ENCODE measurements at regions not wholly inside any gene's neighbourhood (a gene's known extent, or its start where the extent isn't known, plus 50 kb on each side); places are given as distances from the start of the nearest gene placed in this dataset.

- no peak overlapping the region for H3K27ac ChIP-seq
- TF ChIP-seq ZFX (IDR thresholded peaks at IDR 0.05) (no peak), CTCF (conservative IDR thresholded peaks at IDR 0.05) (no peak)
Observed at GRCh38 chr12:92554158-92555073, 148.4 kb upstream of the PLEKHG7 start.

- H3K27ac ChIP-seq, result no peak overlapping the region
- no peak for TF ChIP-seq CTCF (conservative IDR thresholded peaks at IDR 0.05)
- TF ChIP-seq ZFX (IDR thresholded peaks at IDR 0.05), result no peak
Observed at GRCh38 chr12:92553389-92553788, 149.4 kb upstream of the PLEKHG7 start.

- H3K27ac ChIP-seq, result no peak overlapping the region
Observed at GRCh38 chr12:92552412-92553108, 150.2 kb upstream of the PLEKHG7 start.

GRCh38 chr12:92551853-92552397, 150.9 kb upstream of the PLEKHG7 start:
- TF ChIP-seq CTCF (conservative IDR thresholded peaks at IDR 0.05) (no peak), ZFX (IDR thresholded peaks at IDR 0.05) (no peak)
- no peak overlapping the region for H3K27ac ChIP-seq

More at GRCh38 chr12:92552412-92553108, 150.2 kb upstream of the PLEKHG7 start:
- TF ChIP-seq CTCF (conservative IDR thresholded peaks at IDR 0.05) (no peak), ZFX (IDR thresholded peaks at IDR 0.05) (no peak)

GRCh38 chr12:92551210-92551609, 151.6 kb upstream of the PLEKHG7 start:
- no peak for TF ChIP-seq ZFX (IDR thresholded peaks at IDR 0.05)
- TF ChIP-seq CTCF (conservative IDR thresholded peaks at IDR 0.05), result no peak
- no peak overlapping the region for H3K27ac ChIP-seq

- TF ChIP-seq CTCF (conservative IDR thresholded peaks at IDR 0.05), result no peak
- no peak for TF ChIP-seq ZFX (IDR thresholded peaks at IDR 0.05)
- H3K27ac ChIP-seq, result no peak overlapping the region
Observed at GRCh38 chr12:92550661-92551060, 152.1 kb upstream of the PLEKHG7 start.

GRCh38 chr12:92550254-92550653, 152.5 kb upstream of the PLEKHG7 start:
- H3K27ac ChIP-seq, result no peak overlapping the region
- no peak for TF ChIP-seq ZFX (IDR thresholded peaks at IDR 0.05)
- no peak for TF ChIP-seq CTCF (conservative IDR thresholded peaks at IDR 0.05)
